ENCODE measurements at regions not wholly inside any gene's neighbourhood (a gene's known extent, or its start where the extent isn't known, plus 50 kb on each side); places are given as distances from the start of the nearest gene placed in this dataset.

DNA sequence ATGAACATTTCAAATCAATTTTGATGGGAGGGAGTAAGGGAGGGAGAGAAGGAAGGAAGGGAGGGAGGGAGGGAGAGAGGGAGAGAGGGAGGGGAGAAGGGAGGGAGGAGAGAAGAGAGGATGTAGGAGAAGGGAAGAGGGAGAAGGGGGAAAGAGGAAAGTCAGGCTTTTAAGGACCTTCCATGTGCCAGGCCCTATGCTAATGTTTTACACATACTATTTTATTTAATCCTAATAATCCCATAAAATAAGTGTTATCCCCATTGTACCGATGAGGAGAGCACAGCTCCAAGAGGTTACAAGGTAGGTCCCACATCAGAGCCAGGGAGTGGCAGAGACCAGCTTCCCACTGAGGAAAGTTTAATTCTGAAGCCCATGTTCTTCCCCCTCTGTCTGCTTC is 341.9 kb downstream of the RAB28 start:
- Histone ChIP-seq H3K4me1 (ENCODE audit: control insufficient read depth, insufficient read depth, low read length, poor library complexity, severe bottlenecking) (no peaks in the 10 kb centered on the region), H3K4me3 (ENCODE audit: extremely low read depth, insufficient read depth, low read length, poor library complexity, severe bottlenecking) (no peak overlapping the region), H3K27ac (ENCODE audit: low read depth, low read length, severe bottlenecking) (no peak overlapping the region), H3K9me3 (ENCODE audit: control insufficient read depth, low read length) (no peaks in the 10 kb centered on the region), H3K36me3 (ENCODE audit: control insufficient read depth, insufficient read depth, low read length) (no peaks in the 10 kb centered on the region)
- 86 to 100% methylated on average over 1 of the region's 1 CpG for WGBS, 2 experiments (ENCODE audit: insufficient coverage in 2 of 2)

DNA sequence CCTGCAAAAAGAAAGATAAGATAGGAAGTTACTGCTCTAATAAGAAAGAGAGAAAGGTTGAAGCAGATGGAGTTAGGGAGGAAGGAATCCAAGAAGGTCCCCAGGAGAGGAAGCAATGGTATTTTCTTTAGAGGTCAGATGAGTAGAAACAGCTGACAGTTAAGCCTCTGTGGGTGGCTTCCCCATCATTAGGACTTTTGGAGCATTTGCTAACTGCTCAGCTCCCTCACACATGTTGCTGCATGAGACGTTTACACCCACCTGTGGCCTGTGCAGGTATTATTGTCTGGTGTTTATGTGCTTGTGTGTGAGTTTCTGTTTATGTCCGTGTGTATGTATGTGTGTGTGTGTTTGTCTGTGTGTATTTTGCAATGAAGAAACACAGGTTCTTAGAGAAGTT is 346.8 kb downstream of the RAB28 start:
- H3K9me3 ChIP-seq (ENCODE audit: control insufficient read depth, low read length), result no peaks in the 10 kb centered on the region
- H3K4me3 ChIP-seq (ENCODE audit: extremely low read depth, insufficient read depth, low read length, poor library complexity, severe bottlenecking), result no peak overlapping the region
- H3K36me3 ChIP-seq (ENCODE audit: control insufficient read depth, insufficient read depth, low read length), result no peaks in the 10 kb centered on the region
- H3K27ac ChIP-seq (ENCODE audit: low read depth, low read length, severe bottlenecking), result no peak overlapping the region
- 63 to 83% methylated on average over 1 of the region's 2 CpGs for WGBS, 2 experiments (ENCODE audit: insufficient coverage in 2 of 2)
- no peaks in the 10 kb centered on the region for H3K4me1 ChIP-seq (ENCODE audit: control insufficient read depth, insufficient read depth, low read length, poor library complexity, severe bottlenecking)

DNA sequence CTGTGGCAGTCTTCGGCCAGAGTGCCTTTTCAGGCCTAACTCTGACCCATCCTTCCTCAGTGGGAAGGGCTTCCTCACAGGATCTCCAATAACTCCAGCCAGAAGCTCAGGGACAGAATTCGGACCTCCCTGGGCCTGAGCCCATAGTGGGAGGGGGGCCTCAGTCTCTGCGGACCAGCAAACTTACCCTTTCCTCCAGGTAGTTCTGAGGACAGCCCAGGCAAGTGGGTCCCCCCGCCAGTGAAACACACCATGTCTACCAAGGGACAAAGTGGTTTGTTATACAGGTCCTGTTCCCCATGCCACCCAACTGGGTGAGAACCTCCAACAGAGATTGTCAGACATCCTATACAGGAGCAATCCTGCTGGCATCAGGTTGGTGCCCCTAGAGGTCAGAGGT is 350.4 kb downstream of the RAB28 start:
- Histone ChIP-seq H3K4me1 (ENCODE audit: control insufficient read depth, insufficient read depth, low read length, poor library complexity, severe bottlenecking) (no peaks in the 10 kb centered on the region), H3K27ac (ENCODE audit: low read depth, low read length, severe bottlenecking) (no peak overlapping the region), H3K36me3 (ENCODE audit: control insufficient read depth, insufficient read depth, low read length) (no peaks in the 10 kb centered on the region), H3K4me3 (ENCODE audit: extremely low read depth, insufficient read depth, low read length, poor library complexity, severe bottlenecking) (no peak overlapping the region), H3K9me3 (ENCODE audit: control insufficient read depth, low read length) (no peaks in the 10 kb centered on the region)
- WGBS, 2 experiments (ENCODE audit: insufficient coverage in 2 of 2), result 80 to 100% methylated on average over 1 to 3 of the region's 4 CpGs

DNA sequence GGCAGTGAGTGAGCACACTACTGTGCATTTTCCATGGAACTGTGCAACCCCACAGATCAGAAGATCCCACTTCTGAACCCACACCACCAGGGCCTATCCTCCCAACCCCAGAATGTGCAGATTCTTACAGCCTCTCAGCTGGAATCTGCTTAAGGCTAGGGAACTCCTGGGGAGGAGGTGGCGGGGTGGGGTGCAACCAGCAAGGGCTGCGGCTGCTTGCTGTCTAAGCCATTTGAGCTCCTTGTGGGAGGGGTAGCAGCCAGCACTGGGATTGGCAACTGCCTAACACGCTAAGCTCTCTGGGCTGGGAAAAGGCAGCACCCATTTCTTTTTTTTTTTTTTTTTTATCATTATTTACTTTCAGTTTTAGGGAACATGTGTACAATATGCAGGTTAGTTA is 353.3 kb downstream of the RAB28 start:
- Histone ChIP-seq H3K4me1 (ENCODE audit: control insufficient read depth, insufficient read depth, low read length, poor library complexity, severe bottlenecking) (no peaks in the 10 kb centered on the region), H3K4me3 (ENCODE audit: extremely low read depth, insufficient read depth, low read length, poor library complexity, severe bottlenecking) (no peak overlapping the region), H3K27ac (ENCODE audit: low read depth, low read length, severe bottlenecking) (no peak overlapping the region), H3K9me3 (ENCODE audit: control insufficient read depth, low read length) (no peaks in the 10 kb centered on the region), H3K36me3 (ENCODE audit: control insufficient read depth, insufficient read depth, low read length) (no peaks in the 10 kb centered on the region)
- 50% methylated on average over 2 of the region's 3 CpGs for WGBS, 2 experiments (ENCODE audit: insufficient coverage in 2 of 2)

DNA sequence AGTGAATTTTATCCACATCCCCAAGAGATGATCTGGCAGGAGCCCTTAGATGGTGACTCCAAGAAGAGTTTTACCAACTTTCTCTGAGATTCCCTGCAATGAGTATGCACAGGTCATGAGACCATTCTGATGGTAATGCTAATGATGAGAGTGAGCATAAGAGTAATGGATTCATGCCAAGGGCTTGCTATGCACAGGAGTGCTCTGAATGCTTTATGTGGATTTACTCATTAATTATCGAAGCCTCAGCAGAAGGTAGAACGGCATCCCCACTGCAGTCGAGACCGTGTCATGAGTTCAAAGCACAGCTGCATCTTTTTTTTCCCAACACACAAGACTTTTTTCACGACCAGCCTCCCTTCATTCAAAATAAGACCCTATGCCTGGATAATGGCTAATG is 355.0 kb downstream of the RAB28 start:
- WGBS, 2 experiments (ENCODE audit: insufficient coverage in 2 of 2), result 86 to 89% methylated on average over 5 of the region's 5 CpGs
- no peaks in the 10 kb centered on the region for H3K4me1 ChIP-seq (ENCODE audit: control insufficient read depth, insufficient read depth, low read length, poor library complexity, severe bottlenecking)

DNA sequence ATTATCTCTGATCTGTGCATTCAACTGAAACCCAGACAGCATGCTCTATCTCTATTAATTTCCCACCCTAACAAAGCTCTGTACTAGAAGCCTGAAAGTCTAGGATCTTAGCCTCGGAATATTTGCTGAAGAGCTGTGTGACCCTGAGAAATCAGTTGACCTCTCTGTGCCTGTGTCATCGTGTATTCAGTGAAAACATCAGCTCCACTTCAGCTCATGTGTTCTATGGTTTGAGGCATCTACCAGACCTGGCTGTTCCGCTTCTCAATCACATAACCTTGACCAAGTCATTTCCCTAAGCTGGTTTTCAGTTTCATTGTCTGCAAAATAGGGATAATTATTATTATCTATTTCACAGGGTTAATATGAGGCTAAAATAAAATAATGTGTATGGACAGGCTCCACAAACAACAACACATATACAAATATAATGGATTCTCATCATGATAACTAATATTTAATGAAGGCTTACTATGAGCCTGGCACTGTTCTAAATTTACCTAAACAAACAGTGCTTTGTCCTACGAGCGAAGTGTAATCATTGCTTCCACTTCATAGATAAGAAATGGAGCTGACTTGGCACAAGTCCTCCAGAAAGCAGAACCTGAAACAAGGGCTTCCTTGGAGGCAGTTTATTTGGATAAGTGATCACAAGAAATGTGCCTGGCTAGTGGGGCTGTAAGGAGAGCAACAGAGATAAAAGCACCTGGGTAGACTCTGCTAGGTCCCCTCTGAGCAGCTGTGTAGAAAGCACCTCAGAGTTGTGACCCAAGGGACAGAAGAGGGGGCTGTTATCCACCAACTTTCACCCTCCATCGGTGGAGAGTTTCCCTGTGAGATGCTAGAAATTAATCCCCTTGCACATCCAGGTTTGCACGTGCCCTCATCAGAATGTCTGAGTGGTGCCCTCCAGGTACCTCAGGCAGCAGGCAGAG is 356.9 kb downstream of the RAB28 start:
- Histone ChIP-seq H3K4me3 (ENCODE audit: extremely low read depth, insufficient read depth, low read length, poor library complexity, severe bottlenecking) (no peak overlapping the region), H3K27ac (ENCODE audit: low read depth, low read length, severe bottlenecking) (no peak overlapping the region), H3K9me3 (ENCODE audit: control insufficient read depth, low read length) (no peaks in the 10 kb centered on the region), H3K36me3 (ENCODE audit: control insufficient read depth, insufficient read depth, low read length) (no peaks in the 10 kb centered on the region), H3K4me1 (ENCODE audit: control insufficient read depth, insufficient read depth, low read length, poor library complexity, severe bottlenecking) (no peaks in the 10 kb centered on the region)
- WGBS, 2 experiments (ENCODE audit: insufficient coverage in 2 of 2), result 58 to 66% methylated on average over 4 to 6 of the region's 7 CpGs

More for the DNA sequence above, 355.0 kb downstream of the RAB28 start:
- Histone ChIP-seq H3K27ac (ENCODE audit: low read depth, low read length, severe bottlenecking) (no peak overlapping the region), H3K36me3 (ENCODE audit: control insufficient read depth, insufficient read depth, low read length) (no peaks in the 10 kb centered on the region), H3K4me3 (ENCODE audit: extremely low read depth, insufficient read depth, low read length, poor library complexity, severe bottlenecking) (no peak overlapping the region), H3K9me3 (ENCODE audit: control insufficient read depth, low read length) (no peaks in the 10 kb centered on the region)

DNA sequence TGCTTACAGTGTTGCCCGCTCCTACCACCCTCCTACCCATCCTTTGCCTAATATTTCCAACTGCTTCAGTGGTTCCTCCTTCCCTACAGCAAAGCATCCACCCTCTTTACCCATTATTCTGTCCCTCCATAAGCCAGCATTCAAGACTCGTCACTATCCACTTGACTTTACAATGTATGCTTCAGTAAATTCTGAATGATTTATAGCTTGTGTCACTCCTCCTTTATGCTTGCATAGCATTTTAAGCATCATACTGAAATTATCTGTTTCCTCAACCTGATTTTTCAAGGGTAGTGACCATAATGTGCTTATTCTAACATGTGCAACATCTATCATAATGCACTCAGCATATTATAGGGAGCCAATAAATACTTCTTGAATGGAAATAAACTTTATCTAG is 365.5 kb downstream of the RAB28 start:
- Histone ChIP-seq H3K4me1 (ENCODE audit: control insufficient read depth, insufficient read depth, low read length, poor library complexity, severe bottlenecking) (peaks cover 9% of the 10 kb centered on the region), H3K36me3 (ENCODE audit: control insufficient read depth, insufficient read depth, low read length) (no peaks in the 10 kb centered on the region), H3K27ac (ENCODE audit: low read depth, low read length, severe bottlenecking) (no peak overlapping the region), H3K4me3 (ENCODE audit: extremely low read depth, insufficient read depth, low read length, poor library complexity, severe bottlenecking) (no peak overlapping the region), H3K9me3 (ENCODE audit: control insufficient read depth, low read length) (no peaks in the 10 kb centered on the region)
- 91 to 92% methylated on average over 2 of the region's 2 CpGs for WGBS, 2 experiments (ENCODE audit: insufficient coverage in 2 of 2)

DNA sequence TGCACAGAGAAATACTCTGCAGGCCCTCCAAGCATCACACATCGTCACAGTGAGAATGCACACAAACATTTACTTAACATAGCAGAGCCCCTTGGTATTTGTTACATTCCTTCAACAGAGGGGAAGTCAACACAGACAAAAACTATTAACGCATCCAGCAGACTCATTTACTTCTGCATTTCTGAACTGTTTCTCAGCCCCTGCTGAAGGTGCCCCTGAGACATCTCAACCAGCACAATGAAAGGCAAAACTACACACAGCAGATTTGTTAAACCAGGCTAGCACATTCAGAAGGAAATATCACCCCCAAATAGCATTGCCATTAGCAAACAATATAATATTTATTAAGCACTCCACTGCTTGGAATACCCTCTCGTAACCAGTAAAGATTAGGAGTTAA is 367.0 kb downstream of the RAB28 start:
- WGBS, 2 experiments (ENCODE audit: insufficient coverage in 2 of 2), result 90 to 96% methylated on average over 2 to 3 of the region's 3 CpGs
- H3K9me3 ChIP-seq (ENCODE audit: control insufficient read depth, low read length), result no peaks in the 10 kb centered on the region
- peaks cover 9% of the 10 kb centered on the region for H3K4me1 ChIP-seq (ENCODE audit: control insufficient read depth, insufficient read depth, low read length, poor library complexity, severe bottlenecking)
- H3K36me3 ChIP-seq (ENCODE audit: control insufficient read depth, insufficient read depth, low read length), result no peaks in the 10 kb centered on the region
- H3K4me3 ChIP-seq (ENCODE audit: extremely low read depth, insufficient read depth, low read length, poor library complexity, severe bottlenecking), result no peak overlapping the region
- no peak overlapping the region for H3K27ac ChIP-seq (ENCODE audit: low read depth, low read length, severe bottlenecking)

DNA sequence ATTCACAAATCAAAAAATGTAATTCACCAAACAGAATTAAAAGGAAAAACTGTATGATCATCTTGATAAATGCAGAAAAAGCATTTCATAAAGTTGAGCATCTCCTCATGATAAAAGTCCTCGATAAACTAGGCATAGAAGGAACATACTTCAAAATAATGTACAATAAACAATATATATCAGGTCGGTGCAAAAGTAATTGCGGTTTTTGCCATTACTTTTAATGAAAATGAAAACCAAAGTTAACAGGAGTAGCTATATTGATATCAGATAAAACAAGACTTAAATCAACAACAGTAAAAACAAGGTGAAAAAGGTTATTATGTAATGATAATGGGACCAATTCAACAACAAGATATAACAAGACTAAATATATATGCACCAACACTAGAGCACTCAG is 372.1 kb downstream of the RAB28 start:
- peaks cover 2% of the 10 kb centered on the region for H3K4me1 ChIP-seq (ENCODE audit: control insufficient read depth, insufficient read depth, low read length, poor library complexity, severe bottlenecking)
- no peak overlapping the region for H3K4me3 ChIP-seq (ENCODE audit: extremely low read depth, insufficient read depth, low read length, poor library complexity, severe bottlenecking)
- H3K36me3 ChIP-seq (ENCODE audit: control insufficient read depth, insufficient read depth, low read length), result no peaks in the 10 kb centered on the region
- no peak overlapping the region for H3K27ac ChIP-seq (ENCODE audit: low read depth, low read length, severe bottlenecking)
- H3K9me3 ChIP-seq (ENCODE audit: control insufficient read depth, low read length), result no peaks in the 10 kb centered on the region
- no CpG with 5 or more reads among the region's 3 CpGs for WGBS, 2 experiments (ENCODE audit: insufficient coverage in 2 of 2)

DNA sequence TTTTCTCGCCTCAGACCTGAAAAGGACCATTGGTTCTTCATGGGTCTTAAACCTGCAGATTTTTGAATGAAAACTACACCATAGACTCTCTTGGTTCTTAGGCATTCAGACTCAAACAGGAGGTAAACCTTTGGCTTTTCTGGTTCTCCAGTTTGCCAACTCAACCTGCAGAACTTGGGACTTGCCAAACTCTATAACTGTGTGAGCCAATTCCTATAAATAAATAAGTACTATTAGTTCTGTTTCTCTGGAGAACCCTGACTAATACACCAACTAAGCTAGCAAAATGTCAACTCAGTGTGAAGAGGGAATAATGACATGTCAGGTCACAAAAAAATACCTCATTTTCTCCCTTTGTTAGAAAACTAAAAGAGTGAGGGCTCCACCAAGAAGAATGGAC is 374.6 kb downstream of the RAB28 start:
- 71% methylated on average over 1 of the region's 1 CpG for WGBS, 2 experiments (ENCODE audit: insufficient coverage in 2 of 2)
- Histone ChIP-seq H3K9me3 (ENCODE audit: control insufficient read depth, low read length) (no peaks in the 10 kb centered on the region), H3K36me3 (ENCODE audit: control insufficient read depth, insufficient read depth, low read length) (no peaks in the 10 kb centered on the region), H3K4me1 (ENCODE audit: control insufficient read depth, insufficient read depth, low read length, poor library complexity, severe bottlenecking) (no peaks in the 10 kb centered on the region), H3K27ac (ENCODE audit: low read depth, low read length, severe bottlenecking) (no peak overlapping the region), H3K4me3 (ENCODE audit: extremely low read depth, insufficient read depth, low read length, poor library complexity, severe bottlenecking) (no peak overlapping the region)

DNA sequence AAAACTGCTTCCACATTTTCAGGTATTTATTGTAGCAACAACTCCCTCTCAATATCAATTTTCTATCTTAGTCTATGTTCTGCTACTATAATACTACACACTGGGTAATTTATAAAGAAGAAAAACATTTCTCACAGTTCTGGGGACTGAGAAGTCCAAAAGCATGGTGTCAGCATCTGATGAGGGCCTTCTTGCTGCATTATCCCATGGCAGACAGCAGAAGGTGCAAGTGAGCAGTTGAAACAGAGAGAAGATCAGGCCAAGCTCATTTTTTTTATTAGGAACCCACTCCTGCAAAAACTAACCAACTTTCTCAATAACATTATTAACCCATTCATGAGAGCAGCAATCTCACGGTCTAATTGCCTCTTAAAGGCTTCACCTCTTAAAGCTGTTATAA is 376.0 kb downstream of the RAB28 start:
- no CpG with 5 or more reads among the region's 1 CpG for WGBS, 2 experiments (ENCODE audit: insufficient coverage in 2 of 2)
- Histone ChIP-seq H3K4me1 (ENCODE audit: control insufficient read depth, insufficient read depth, low read length, poor library complexity, severe bottlenecking) (no peaks in the 10 kb centered on the region), H3K36me3 (ENCODE audit: control insufficient read depth, insufficient read depth, low read length) (no peaks in the 10 kb centered on the region), H3K27ac (ENCODE audit: low read depth, low read length, severe bottlenecking) (no peak overlapping the region), H3K9me3 (ENCODE audit: control insufficient read depth, low read length) (no peaks in the 10 kb centered on the region), H3K4me3 (ENCODE audit: extremely low read depth, insufficient read depth, low read length, poor library complexity, severe bottlenecking) (no peak overlapping the region)
